HG03378 (cell line): ENCODE measurements at regions not wholly inside any gene's neighbourhood (a gene's known extent, or its start where the extent isn't known, plus 50 kb on each side); places are given as distances from the start of the nearest gene placed in this dataset.
"Not testable (repeated sequence)": the region's sequence is repeated elsewhere in the genome, so short reads cannot be mapped to it uniquely, and the experiment has no call there.

ENCODE experiments used
- ATAC-seq: cut with Tn5 transposase; IDR thresholded peaks from one replicate; pipeline ENCODE4 v1.9.1; 2021; ENCODE audit warnings: mild to moderate bottlenecking, moderate library complexity; ENCODE audit not compliant: unreplicated experiment

- ATAC-seq = no peak
These were observed 946.9 kb downstream of the EPHA3 start for GRCh38 chr3:90054311-90054710.

- no peak for ATAC-seq
These were observed 948.2 kb downstream of the EPHA3 start for GRCh38 chr3:90055666-90056065.

GRCh38 chr3:90056281-90057032 is 949.0 kb downstream of the EPHA3 start:
- ATAC-seq = no peak

- ATAC-seq = no peak
These were observed 954.6 kb downstream of the EPHA3 start for GRCh38 chr3:90062016-90062415.

- no peak for ATAC-seq
These were observed 955.3 kb downstream of the EPHA3 start for GRCh38 chr3:90062631-90063200.

- ATAC-seq = no peak
These were observed 961.4 kb downstream of the EPHA3 start for GRCh38 chr3:90068783-90069182.

- no peak for ATAC-seq
These were observed 962.3 kb downstream of the EPHA3 start for GRCh38 chr3:90069748-90070147.

- ATAC-seq = no peak
These were observed 968.7 kb downstream of the EPHA3 start for GRCh38 chr3:90076136-90076535.

- ATAC-seq = no peak
These were observed 973.6 kb downstream of the EPHA3 start for GRCh38 chr3:90080988-90081387.

GRCh38 chr3:90086297-90086696 is 978.9 kb downstream of the EPHA3 start:
- ATAC-seq = not testable (repeated sequence)

GRCh38 chr3:90087703-90088102 is 980.3 kb downstream of the EPHA3 start:
- no peak for ATAC-seq

- no peak for ATAC-seq
These were observed 984.1 kb downstream of the EPHA3 start for GRCh38 chr3:90091549-90091948.

GRCh38 chr3:90092994-90093393 is 985.6 kb downstream of the EPHA3 start:
- ATAC-seq = no peak

- ATAC-seq = no peak
These were observed 988.4 kb downstream of the EPHA3 start for GRCh38 chr3:90095811-90096210.

GRCh38 chr3:90099493-90099892 is 992.1 kb downstream of the EPHA3 start:
- ATAC-seq = no peak

GRCh38 chr3:90102146-90102545 is 994.7 kb downstream of the EPHA3 start:
- no peak for ATAC-seq

- no peak for ATAC-seq
These were observed 1013.9 kb downstream of the EPHA3 start for GRCh38 chr3:90121326-90121725.

GRCh38 chr3:90128391-90128790 is 1021.0 kb downstream of the EPHA3 start:
- ATAC-seq = no peak

GRCh38 chr3:90129730-90130129 is 1022.3 kb downstream of the EPHA3 start:
- ATAC-seq = no peak

GRCh38 chr3:90132197-90132596 is 1024.8 kb downstream of the EPHA3 start:
- no peak for ATAC-seq

GRCh38 chr3:90134090-90134489 is 1026.7 kb downstream of the EPHA3 start:
- no peak for ATAC-seq

GRCh38 chr3:90136456-90137191 is 1029.2 kb downstream of the EPHA3 start:
- ATAC-seq = no peak
